ENCODE measurements at regions not wholly inside any gene's neighbourhood (a gene's known extent, or its start where the extent isn't known, plus 50 kb on each side); places are given as distances from the start of the nearest gene placed in this dataset.

DNA sequence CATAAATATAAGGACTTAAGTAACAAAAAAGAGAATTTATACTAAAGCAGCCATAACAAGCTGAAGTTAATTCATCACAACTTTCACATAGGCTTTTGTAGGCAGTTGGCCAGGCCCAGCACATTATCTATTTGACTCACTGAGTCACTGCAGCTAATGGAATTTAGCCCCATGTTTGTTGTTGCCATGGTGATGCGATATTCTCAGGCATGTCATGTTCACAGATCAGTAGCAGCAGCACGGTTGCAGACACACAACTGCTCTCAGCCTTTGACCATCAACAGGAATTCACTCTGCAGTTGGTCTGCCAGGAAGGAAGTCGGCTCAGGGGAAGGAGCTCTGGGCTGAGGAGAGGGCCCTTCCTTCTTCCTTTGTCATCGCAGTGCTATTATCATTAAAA lies 639.8 kb downstream of the TMEM182 start:
- CTCF ChIA-PET, result no interaction called here
- Histone ChIP-seq H2AFZ (ENCODE audit: low read depth, low read length) (no peak overlapping the region), H3K9ac (replicated peaks; ENCODE audit: extremely low read depth, insufficient read depth, low read length) (no peak overlapping the region)

More for the DNA sequence above, 639.8 kb downstream of the TMEM182 start:
- Histone ChIP-seq H3K27me3 (ENCODE audit: control insufficient read depth in 2 of 2, insufficient read depth in 2 of 2, low read length in 2 of 2) (no peaks in the 10 kb centered on the region), H3K9me3 (replicated peaks; ENCODE audit: control insufficient read depth, insufficient read depth, low read length) (peaks cover 4% of the 10 kb centered on the region), H3K36me3 (ENCODE audit: control insufficient read depth in 2 of 2, extremely low read depth in 1 of 2, insufficient read depth in 2 of 2, low read length in 2 of 2) (no peaks in the 10 kb centered on the region), H3K79me2 (ENCODE audit: control insufficient read depth, insufficient read depth, low read length) (no peaks in the 10 kb centered on the region), H3K9me1 (replicated peaks; ENCODE audit: control insufficient read depth, extremely low read depth, insufficient read depth, low read length) (no peaks in the 10 kb centered on the region), H4K20me1 (replicated peaks; ENCODE audit: control insufficient read depth, extremely low read depth, insufficient read depth, low read length) (no peaks in the 10 kb centered on the region), H3K4me1 (ENCODE audit: control insufficient read depth, extremely low read depth, insufficient read depth, low read length) (no peaks in the 10 kb centered on the region), H3K27ac (ENCODE audit: insufficient read depth, low read depth, low read length) (no peak overlapping the region), H3K4me2 (ENCODE audit: insufficient read depth, low read length) (no peak overlapping the region), H3K4me3 (replicated peaks in 1 of 3; ENCODE audit: insufficient read depth in 1 of 3, low read depth in 1 of 3, low read length in 3 of 3) (no peak overlapping the region)
- intact Hi-C loops (cut with micrococcal nuclease), result no loop called here
- TF ChIP-seq EZH2 (IDR thresholded peaks at IDR 0.05; ENCODE audit: borderline replicate concordance, low read depth, low read length, severe bottlenecking), result no peak
- no peak for TF ChIP-seq FOS (IDR thresholded peaks at IDR 0.05; ENCODE audit: borderline replicate concordance, insufficient read depth, low read length)
- no peak for TF ChIP-seq POLR2A (IDR thresholded peaks at IDR 0.05; ENCODE audit: low read depth, low read length)
- TF ChIP-seq MAX (IDR thresholded peaks at IDR 0.05; ENCODE audit: insufficient read depth, insufficient read length), result no peak
- TF ChIP-seq POLR2AphosphoS5 (IDR thresholded peaks at IDR 0.05; ENCODE audit: insufficient read depth, low read depth, low read length), result no peak
- no peak for TF ChIP-seq JUN (IDR thresholded peaks at IDR 0.05; ENCODE audit: borderline replicate concordance, insufficient read depth, insufficient read length, low read depth)
- TF ChIP-seq MYC (IDR thresholded peaks at IDR 0.05; ENCODE audit: low read depth, low read length), result no peak
- no peak for TF ChIP-seq GATA2 (IDR thresholded peaks at IDR 0.05; ENCODE audit: insufficient read depth, insufficient read length, low read depth, low read length)
- no peak for TF ChIP-seq CTCF (IDR thresholded peaks at IDR 0.05; ENCODE audit: extremely low read depth in 1 of 2, insufficient read depth in 1 of 2, low read depth in 1 of 2, low read length in 2 of 2)
- dilution Hi-C loops (cut with MboI; ENCODE audit: extremely low pct_ligation_motif_present, low sequenced_read_pairs), result no loop called here
- POLR2A ChIA-PET, result no interaction called here
- DNase-seq (ENCODE audit: low read depth, low spot score) (no peak), FAIRE-seq (no peak)
- BruUV-seq (replicated peaks), result no TSS peak

All from endothelial cell of umbilical vein (primary cell).